HK-2 (cell line): ENCODE measurements at regions not wholly inside any gene's neighbourhood (a gene's known extent, or its start where the extent isn't known, plus 50 kb on each side); places are given as distances from the start of the nearest gene placed in this dataset.

ENCODE experiments used
- DNase-seq: peaks from one replicate; pipeline ENCODE4 v3.0.0-alpha.2; 2018; ENCODE audit not compliant: unreplicated experiment

GRCh38 chrX:40316502-40316901 is 218.7 kb upstream of the BCOR start:
- no peak for DNase-seq

GRCh38 chrX:40314070-40314469 is 216.3 kb upstream of the BCOR start:
- no peak for DNase-seq

GRCh38 chrX:40313269-40313668 is 215.5 kb upstream of the BCOR start:
- no peak for DNase-seq

GRCh38 chrX:40310447-40310846 is 212.7 kb upstream of the BCOR start:
- no peak for DNase-seq

- no peak for DNase-seq
Measured at GRCh38 chrX:40310016-40310415, 212.3 kb upstream of the BCOR start.

- no peak for DNase-seq
Measured at GRCh38 chrX:40307871-40308270, 210.1 kb upstream of the BCOR start.

GRCh38 chrX:40304115-40304514 is 206.4 kb upstream of the BCOR start:
- no peak for DNase-seq

GRCh38 chrX:40303256-40304077 is 205.7 kb upstream of the BCOR start:
- no peak for DNase-seq

- DNase-seq, result no peak
Measured at GRCh38 chrX:40300286-40300890, 202.6 kb upstream of the BCOR start.

GRCh38 chrX:40299641-40300046 is 201.9 kb upstream of the BCOR start:
- DNase-seq, result no peak

GRCh38 chrX:40298572-40299479 is 201.1 kb upstream of the BCOR start:
- DNase-seq, result no peak

GRCh38 chrX:40298069-40298468 is 200.3 kb upstream of the BCOR start:
- no peak for DNase-seq

GRCh38 chrX:40291553-40291952 is 193.8 kb upstream of the BCOR start:
- no peak for DNase-seq

GRCh38 chrX:40290517-40290916 is 192.8 kb upstream of the BCOR start:
- no peak for DNase-seq

GRCh38 chrX:40285876-40286275 is 188.1 kb upstream of the BCOR start:
- no peak for DNase-seq

- no peak for DNase-seq
Measured at GRCh38 chrX:40284852-40285251, 187.1 kb upstream of the BCOR start.

- DNase-seq, result no peak
Measured at GRCh38 chrX:40283981-40284380, 186.2 kb upstream of the BCOR start.

- DNase-seq, result no peak
Measured at GRCh38 chrX:40282946-40283660, 185.3 kb upstream of the BCOR start.

GRCh38 chrX:40282348-40282747 is 184.6 kb upstream of the BCOR start:
- no peak for DNase-seq

GRCh38 chrX:40281336-40282005 is 183.7 kb upstream of the BCOR start:
- no peak for DNase-seq

- no peak for DNase-seq
Measured at GRCh38 chrX:40279762-40280161, 182.0 kb upstream of the BCOR start.
